GM04503 (cell line): ENCODE measurements at regions not wholly inside any gene's neighbourhood (a gene's known extent, or its start where the extent isn't known, plus 50 kb on each side); places are given as distances from the start of the nearest gene placed in this dataset.
"Not testable (repeated sequence)": the region's sequence is repeated elsewhere in the genome, so short reads cannot be mapped to it uniquely, and the experiment has no call there.

ENCODE experiments used
- DNase-seq: peaks from one replicate; pipeline ENCODE4 v3.0.0-alpha.2; 2012; ENCODE audit warnings: low read depth

- DNase-seq: no peak
These were observed 322.7 kb upstream of the ISX start for GRCh38 chr22:34743110-34743751.

- no peak for DNase-seq
These were observed 305.5 kb upstream of the ISX start for GRCh38 chr22:34760276-34761008.

GRCh38 chr22:34761111-34761510 lies 304.8 kb upstream of the ISX start:
- DNase-seq: no peak

- DNase-seq: no peak
These were observed 302.5 kb upstream of the ISX start for GRCh38 chr22:34763496-34763895.

DNA sequence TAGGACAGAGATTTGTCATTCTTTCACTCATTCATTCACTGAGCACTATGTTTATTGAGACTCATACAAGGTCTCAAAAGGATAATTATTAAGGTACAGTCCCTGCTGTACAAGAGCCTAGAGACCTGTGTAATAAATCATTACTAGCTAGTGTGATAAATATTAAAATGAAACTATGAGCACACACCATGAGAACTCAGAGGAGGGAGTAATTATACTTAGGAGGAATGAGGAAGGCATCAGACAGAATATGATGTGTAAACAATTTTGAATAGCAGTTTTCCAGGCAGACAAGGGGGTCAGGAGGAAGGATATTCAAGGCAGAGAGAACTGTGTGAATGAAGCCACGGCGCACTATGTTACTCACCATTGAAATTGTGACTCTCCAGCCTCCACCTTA lies 300.8 kb upstream of the ISX start:
- DNase-seq: no peak

DNA sequence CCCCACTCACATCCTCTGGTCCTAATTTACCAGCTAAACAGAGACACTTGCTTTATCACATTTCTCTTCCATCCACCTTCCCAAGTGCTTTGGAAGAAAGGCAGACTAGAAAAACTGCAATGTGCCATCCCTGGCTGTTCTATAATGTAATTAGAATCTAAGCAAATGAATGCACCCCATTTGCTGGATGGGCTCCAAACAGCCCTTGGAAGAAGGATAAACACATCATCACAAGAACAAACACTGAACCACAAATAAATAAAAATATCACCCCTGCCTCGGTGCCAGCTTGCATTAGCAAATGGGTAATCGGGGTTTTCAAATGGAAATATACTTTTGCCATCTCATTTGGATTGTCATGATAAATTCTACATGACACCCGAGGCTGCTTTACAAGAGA lies 296.6 kb upstream of the ISX start:
- DNase-seq: no peak

GRCh38 chr22:34776817-34777216 lies 289.1 kb upstream of the ISX start:
- DNase-seq: no peak

DNA sequence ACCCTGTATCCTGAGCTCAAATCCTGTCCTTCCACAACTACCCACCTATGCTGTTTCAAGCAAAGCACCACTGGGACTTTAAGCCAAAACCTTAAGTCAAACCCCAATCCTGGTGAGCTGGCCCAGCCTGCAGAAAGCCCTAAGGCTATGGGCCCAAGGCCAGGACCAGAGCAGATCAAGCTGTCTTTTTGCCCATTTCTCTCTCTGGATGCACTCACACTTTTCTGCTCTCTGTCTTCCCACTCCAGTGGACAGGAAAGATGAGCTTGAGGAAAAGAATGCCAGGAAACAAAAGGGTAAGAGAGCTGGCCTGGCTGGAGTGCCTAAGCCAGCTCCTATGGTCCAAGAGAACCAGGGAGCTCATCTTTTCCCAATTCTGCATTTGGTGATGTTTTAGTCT lies 284.3 kb upstream of the ISX start:
- DNase-seq: no peak

DNA sequence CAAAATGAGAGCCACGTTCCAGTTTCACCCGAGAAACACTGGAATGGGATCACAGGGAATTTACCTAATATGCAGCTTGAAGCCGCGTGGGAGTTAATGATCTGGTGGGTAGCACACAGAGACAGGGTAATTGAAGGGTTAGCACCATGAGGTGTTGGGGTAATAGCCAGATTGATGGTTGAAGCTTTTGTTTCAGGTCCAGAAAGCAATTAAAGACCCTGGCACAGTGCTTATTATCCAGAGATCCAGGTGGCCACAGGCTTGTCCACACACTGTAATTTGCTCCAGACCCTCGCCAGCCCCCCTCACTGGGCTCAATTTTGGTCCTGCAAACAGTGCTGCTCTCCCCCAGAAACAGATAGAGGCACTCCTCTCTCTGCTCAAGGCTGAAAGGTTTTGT lies 282.5 kb upstream of the ISX start:
- DNase-seq: no peak

- no peak for DNase-seq
These were observed 281.9 kb upstream of the ISX start for GRCh38 chr22:34784056-34784455.

DNA sequence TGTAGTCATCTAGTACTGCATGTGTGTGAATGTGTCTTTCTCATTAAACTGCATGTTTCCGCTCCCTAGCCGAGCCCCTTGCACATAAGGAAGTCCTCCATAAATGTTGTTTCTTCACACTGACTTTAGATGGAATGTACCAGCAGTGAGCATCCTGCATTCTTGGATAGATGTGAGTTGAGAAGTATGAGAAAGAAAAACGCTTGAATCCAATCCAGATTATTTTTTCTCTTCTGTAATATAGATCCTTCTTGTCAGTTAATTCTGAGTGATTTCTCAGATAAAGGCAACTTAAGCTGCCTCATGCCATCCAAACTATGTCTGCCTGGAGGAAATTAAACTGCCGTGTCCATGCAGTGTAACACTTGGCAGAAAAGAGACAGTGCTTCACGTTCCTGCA lies 268.1 kb upstream of the ISX start:
- no peak for DNase-seq

DNA sequence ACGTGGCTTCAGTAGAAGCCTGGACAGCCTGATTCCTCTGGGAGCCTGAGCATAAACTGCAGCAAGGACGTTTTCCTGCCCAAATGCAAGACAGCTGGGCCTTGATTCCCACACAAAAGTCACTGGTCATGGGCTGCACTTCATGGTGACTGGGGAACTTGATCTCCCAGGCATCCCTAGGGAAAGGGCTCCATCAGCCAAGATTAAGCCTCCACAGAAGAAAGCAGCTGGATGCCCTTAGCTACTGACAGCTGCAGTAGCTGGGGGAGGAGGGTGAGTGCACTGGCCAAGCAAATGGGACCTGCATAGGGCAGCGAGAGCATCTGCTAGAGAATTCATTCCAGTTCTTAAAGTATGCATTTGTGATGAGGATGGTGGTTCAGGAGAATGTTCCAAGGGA lies 267.4 kb upstream of the ISX start:
- DNase-seq: no peak

GRCh38 chr22:34800260-34800980 lies 265.5 kb upstream of the ISX start:
- no peak for DNase-seq

- DNase-seq: no peak
These were observed 264.7 kb upstream of the ISX start for GRCh38 chr22:34801221-34801620.

GRCh38 chr22:34804091-34804490 lies 261.9 kb upstream of the ISX start:
- DNase-seq: no peak

- no peak for DNase-seq
These were observed 261.4 kb upstream of the ISX start for GRCh38 chr22:34804604-34805003.

- DNase-seq: no peak
These were observed 260.2 kb upstream of the ISX start for GRCh38 chr22:34805771-34806170.

DNA sequence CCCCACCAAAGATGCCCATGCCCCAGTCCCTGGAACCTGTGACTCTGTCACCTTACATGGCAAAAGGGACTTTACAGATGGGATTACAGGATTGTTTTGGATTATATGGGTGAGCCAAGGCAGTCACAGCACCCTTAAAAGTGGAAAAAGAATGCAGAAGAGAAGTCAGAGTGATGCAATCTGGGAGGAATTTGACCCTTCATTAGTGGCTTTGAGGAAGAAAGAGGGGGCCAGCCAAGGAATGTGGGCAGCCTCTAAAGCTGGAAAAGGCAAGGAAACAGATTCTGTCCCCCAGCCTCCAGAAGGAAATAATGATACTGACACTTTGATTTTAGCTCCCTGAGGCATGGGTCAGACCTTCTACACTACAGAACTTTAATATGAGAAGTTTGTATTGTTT lies 257.3 kb upstream of the ISX start:
- DNase-seq: no peak

GRCh38 chr22:34812631-34813030 lies 253.3 kb upstream of the ISX start:
- DNase-seq: no peak

- DNase-seq: no peak
These were observed 251.5 kb upstream of the ISX start for GRCh38 chr22:34814260-34815025.

DNA sequence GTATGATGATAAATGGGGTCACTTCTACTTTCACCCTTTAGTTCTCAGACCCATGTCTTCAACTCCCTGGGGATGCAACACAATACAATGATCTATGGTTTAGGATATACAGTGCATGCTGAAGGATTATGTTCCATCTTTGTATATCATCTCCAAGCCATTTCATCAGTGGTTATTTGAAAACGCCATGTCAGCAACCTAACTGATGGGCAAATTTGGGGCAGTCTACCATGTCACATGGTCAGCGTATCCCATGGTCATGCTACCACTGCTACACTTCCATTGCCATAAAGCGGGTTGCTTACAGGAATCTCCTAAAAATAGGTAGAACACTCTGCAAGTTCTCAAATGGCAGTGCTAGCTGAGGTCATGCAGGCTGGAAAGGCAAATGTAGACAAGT lies 236.5 kb upstream of the ISX start:
- no peak for DNase-seq

DNA sequence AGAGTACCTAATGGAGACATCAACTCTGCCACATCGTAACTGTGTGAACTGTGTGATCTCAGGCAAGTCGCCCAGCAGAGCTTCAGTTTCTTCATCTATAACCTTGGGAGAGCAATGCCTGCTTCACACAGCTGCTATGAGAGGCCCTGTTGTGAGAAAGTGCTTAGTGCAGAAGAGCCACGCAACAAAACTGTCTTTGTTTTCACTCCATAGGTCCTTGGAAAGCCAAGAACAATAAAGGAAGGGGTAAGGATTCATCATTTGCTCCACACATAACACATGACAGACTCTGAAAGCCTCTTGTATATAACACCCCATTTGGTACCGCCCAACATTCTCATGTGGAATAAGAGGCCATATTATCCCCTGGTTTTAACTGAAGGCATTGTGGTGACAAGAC lies 231.9 kb upstream of the ISX start:
- DNase-seq: no peak

DNA sequence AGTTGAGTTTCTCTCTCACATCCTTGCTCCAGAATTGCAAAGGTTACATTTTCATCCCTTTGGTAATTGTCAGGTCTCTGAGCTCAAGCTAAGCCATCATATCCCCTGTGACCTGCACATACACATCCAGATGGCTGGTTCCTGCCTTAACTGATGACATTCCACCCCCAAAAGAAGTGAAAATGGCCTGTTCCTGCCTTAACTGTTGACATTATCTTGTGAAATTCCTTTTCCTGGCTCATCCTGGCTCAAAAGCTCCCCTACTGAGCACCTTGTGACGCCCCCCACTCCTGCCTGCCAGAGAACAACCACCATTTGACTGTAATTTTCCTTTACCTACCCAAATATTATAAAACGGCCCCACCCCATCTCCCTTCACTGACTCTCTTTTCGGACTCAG lies 231.4 kb upstream of the ISX start:
- DNase-seq: not testable (repeated sequence)
